HFF-Myc (cell line): ENCODE measurements at regions not wholly inside any gene's neighbourhood (a gene's known extent, or its start where the extent isn't known, plus 50 kb on each side); places are given as distances from the start of the nearest gene placed in this dataset.

ENCODE experiments used
- DNase-seq: peaks from one replicate; pipeline ENCODE4 v3.0.0-alpha.2; 2011; ENCODE audit warnings: low read depth; ENCODE audit errors: extremely low read depth
- H3K4me3 ChIP-seq: replicated peaks from 2 replicates; pipeline ENCODE4 v1.5.1; 2011; ENCODE audit warnings: low read depth, mild to moderate bottlenecking, control low read depth, low read length
- CTCF ChIP-seq: IDR thresholded peaks from 2 replicates; pipeline ENCODE4 v1.5.1; 2012; ENCODE audit warnings: mild to moderate bottlenecking, low read depth, low read length, control low read depth; ENCODE audit errors: missing control alignments

- no peak for DNase-seq
- no peak overlapping the region for H3K4me3 ChIP-seq
Measured at GRCh38 chr2:18763338-18763737, 174.0 kb upstream of the NT5C1B start.

GRCh38 chr2:18762667-18763066 lies 173.3 kb upstream of the NT5C1B start:
- no peak for DNase-seq
- no peak overlapping the region for H3K4me3 ChIP-seq
- no peak for TF ChIP-seq CTCF

More at GRCh38 chr2:18763338-18763737, 174.0 kb upstream of the NT5C1B start:
- TF ChIP-seq CTCF = no peak

GRCh38 chr2:18754286-18754685 lies 164.9 kb upstream of the NT5C1B start:
- TF ChIP-seq CTCF = no peak
- no peak overlapping the region for H3K4me3 ChIP-seq
- DNase-seq = no peak

- no peak for TF ChIP-seq CTCF
- no peak for DNase-seq
- no peak overlapping the region for H3K4me3 ChIP-seq
Measured at GRCh38 chr2:18753722-18754121, 164.4 kb upstream of the NT5C1B start.

DNA sequence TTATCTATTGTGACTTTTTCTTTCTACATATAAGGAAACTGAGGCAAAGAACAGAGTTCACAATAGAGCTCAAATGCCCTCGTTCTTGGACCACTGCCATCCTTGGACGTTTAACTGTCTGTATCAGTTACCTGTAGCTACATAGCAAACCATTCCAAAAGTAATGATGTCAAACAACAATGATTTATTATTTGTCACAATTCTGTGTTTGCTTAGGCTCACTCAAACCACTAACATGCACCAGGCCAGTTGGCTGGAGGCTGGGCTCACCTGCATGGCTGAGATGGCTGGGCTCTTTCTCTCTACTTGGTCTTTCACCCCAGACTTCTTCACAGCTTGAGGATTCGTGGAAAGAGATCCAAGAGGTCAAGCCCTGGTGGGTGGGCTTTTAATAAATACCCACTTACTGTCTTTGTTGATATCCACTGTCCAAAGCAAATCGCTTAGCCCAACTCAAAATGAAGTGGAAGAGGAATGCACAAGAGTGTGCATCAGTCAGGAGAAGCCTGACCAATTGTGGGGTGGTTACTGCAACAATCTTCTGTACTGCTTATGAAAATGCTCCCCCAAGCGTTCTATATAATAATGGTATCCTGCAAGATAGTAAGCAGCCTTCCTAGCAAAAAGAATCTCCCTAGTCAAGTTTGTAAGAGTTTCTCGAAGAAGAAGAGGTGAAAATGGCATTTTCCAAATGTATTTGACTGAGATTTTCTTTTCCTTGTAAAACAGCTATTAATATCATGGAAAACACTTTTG lies 163.5 kb upstream of the NT5C1B start:
- no peak overlapping the region for H3K4me3 ChIP-seq

DNA sequence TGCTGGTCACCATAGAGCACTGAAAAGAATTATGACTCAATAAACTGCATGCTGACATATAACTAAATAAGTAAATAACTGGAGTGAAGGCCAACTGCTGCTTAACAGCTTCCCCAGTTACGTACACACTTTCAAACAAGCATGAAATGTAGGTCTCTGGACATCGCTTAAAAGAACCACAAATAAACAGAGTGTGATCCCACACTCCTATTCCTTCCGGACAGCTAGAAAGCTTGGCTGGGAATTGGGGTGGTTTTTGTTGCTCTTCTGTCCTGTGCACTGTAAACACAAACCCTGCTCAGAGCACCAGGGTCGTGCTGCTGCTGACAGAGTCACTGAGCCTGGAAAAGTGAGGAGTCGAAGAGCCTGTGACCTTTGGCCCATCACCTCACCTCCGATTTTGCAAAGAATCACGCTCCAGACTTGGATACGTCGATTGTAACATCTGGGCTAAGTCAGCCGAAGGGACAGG lies 162.7 kb upstream of the NT5C1B start:
- DNase-seq = no peak
- H3K4me3 ChIP-seq = no peak overlapping the region
- no peak for TF ChIP-seq CTCF

More for the DNA sequence above, 163.5 kb upstream of the NT5C1B start:
- DNase-seq = no peak
- no peak for TF ChIP-seq CTCF
